NCI-H2196 (cell line): ENCODE measurements at regions not wholly inside any gene's neighbourhood (a gene's known extent, or its start where the extent isn't known, plus 50 kb on each side); places are given as distances from the start of the nearest gene placed in this dataset.
"Not testable (repeated sequence)": the region's sequence is repeated elsewhere in the genome, so short reads cannot be mapped to it uniquely, and the experiment has no call there.

Experiments
- DNase-seq: peaks from one replicate; lab custom pipeline; 2025; ENCODE audit not compliant: unreplicated experiment; lab: John Stamatoyannopoulos, UW

DNA sequence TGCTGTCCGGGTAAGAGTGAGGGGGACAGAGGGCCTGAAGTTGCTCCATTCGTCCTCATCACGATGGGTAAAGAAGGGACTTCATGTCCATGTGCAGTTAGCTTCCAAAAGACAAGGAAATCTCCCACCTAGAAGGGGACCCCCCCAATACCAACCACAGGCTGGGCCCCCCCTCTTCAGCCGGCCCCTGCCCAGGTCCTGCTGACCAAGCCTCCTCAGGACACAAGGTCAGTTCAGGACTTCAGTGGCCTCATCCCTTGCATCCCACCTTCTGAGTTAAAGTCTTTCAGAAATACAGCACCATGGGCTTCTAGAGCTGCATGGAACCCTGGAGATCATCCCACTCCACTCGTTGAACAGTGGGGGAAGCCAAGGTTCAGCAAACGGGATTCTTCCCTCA, 115.4 kb upstream of the ERG start:
- DNase-seq = no peak

DNA sequence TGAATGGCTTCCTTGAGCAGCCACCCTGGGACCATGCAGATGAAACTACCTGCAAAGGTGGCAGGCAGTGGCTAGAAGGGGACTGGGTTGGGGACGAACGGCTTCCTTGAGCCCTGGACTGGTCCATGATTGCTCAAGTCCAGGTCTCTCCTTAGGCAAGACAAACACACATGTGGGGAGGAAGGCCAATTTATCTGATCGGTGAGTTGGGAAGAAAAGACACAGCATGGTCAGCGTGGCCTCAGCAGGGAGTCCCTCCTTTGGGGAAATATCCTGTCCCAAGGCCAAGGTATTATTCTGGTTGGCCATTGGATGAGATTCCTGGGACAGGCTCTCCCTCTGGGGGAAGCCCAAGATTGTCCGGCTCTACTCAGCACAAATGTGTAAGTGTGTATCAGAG, 116.3 kb upstream of the ERG start:
- DNase-seq = no peak

DNA sequence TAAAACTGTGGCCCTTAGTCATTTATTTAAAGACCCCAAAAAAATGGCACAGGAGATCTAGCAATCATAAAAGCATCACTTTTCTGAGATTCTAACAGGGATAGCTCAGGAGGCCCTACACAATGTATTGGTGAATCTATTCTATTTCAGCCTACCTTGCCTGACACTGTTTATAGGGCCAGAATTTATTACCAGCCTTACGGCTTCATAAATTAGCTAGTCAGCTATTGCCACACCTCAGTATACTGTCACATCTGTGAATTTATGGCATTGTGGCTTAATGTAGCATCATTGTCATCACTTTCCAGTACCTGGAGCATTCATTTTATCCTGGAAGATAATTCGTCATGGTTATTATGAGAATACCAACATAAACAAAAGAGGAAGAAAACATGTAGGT, 121.2 kb upstream of the ERG start:
- DNase-seq = no peak

DNA sequence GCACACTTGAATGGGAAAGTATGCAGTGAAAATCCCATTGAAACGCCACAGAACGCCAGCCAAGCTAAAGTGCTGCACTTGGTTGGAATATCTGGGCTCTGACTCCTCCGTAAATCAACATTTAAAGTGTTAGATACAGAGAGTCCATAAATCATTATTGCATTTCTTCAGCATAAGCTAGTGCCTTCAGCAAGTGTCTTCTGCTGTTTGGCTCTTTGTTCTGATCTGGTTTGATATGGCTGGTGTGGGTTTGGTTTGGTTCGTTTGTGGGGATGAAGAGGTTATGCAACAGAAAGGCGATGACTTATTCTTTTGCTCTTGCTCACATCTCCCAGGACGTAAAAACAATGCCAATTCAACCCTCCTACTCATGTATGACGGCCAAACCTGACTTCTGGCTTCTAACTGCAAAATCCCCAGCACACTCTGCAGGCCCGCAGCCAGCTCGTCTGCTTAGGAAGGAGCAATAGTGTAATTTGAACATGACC, 121.8 kb upstream of the ERG start:
- no peak for DNase-seq

DNA sequence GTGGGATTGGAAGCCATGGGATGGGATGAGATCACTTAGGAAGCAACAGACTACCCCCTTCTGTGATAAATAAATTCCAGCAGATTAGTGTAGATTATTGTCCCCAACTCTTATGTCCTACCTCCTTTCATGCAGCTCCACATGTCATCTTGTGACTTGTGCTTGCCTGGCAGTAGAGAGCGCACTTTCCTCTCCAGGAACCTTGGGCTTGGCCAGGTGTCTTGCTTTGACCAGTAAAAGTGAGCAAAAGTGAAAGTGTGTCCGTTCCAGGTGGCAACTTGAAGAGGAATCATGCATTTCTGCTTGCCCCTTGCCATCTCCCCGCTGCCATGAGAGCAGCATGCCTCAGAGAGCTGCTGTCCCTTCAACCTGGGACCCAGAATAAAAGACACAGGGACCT, 122.9 kb upstream of the ERG start:
- no peak for DNase-seq

DNA sequence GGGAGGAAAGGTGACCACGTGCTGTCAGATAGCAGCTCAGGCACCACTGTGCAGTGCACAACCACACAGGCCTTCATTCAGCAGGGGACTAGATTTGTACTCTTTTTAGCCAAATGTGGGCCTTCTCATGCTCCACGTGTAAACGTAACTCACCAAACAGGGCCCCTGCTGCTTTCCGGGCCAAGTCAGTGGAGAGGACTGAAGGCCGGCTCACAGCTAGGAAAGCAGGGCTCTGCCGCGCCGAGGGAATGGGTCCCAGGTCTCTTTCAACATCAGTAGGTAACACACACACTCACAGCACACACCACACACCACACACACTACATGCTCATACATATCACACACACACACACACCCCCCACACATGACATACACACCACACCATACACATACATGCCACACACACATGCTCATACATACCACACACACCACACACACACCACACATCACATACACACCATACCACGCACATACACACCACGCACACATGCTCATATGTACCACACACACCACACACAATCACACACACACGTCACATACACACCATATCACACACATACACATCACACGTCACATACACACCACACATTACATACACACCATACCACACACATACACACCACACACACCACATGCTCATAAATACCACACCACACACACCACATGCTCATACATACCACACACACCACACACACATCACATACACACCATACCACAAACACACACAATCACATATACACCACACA, 124.0 kb upstream of the ERG start:
- DNase-seq = no peak

DNA sequence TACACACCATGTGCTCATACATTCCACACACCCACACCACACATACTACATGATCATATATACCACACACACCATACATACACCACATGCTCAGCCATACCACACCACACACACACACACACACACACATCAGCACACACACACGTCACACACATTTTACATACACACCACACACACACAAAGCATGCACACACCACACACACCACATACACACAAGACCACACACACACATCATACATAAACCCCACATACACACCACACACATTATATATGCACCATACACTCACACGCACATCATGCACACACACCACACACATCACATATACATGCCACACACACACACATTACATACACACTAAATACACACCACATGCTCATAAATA, 124.5 kb upstream of the ERG start:
- no peak for DNase-seq

DNA sequence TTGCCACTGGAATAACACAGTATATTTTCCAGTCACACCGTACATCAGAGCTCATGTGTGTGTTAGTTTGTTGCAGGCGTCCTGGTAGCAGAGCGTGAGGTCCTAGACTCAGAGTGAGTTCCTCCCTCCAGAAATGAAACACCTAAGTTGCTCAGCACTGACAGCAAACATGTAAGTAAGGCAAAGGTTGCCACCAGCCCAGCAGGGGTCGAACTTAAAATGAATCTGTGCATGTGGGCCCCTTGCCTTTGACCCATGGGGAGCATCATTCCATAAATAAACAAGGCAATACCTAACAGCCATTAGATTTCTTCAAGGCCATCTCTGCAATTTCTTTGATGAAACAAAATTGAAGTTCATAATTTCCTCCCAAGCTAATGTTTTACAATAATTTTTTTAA, 125.3 kb upstream of the ERG start:
- DNase-seq = no peak

DNA sequence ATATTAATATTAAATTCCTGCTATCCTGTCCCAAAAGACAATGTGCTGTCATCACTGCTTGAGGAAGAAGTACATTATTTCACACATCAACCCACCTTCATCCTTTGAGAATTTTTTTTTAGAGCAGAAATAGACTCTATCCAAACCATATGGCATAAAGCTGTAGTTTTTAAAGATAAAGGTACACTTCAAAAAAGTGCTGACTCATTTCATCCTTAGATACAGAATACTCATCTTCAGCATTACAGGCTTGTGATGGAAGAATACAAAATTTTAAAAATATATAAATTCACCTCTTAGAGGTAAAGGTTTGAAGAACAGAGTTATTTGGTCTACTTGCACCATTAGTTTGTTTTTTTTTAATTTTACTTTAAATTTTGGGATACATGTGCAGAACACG, 126.7 kb upstream of the ERG start:
- no peak for DNase-seq

DNA sequence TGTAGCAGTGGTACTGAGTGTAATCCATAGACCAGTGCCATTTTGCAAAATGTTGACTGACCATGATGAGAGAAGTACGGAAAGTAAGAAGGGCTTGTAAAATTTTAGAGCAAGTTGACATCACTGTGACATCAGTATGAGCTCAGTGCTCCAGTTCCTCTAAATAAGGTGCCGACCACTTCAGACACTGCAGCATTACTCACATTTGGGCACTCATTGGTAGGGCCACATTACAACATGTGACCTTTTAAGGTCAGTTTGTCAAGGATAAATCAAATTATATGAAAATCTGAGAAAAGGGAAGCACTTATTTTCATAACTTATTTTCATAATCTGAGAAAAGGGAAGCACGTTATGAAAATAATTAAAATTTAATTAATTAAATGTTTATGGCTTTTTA, 128.0 kb upstream of the ERG start:
- no peak for DNase-seq

DNA sequence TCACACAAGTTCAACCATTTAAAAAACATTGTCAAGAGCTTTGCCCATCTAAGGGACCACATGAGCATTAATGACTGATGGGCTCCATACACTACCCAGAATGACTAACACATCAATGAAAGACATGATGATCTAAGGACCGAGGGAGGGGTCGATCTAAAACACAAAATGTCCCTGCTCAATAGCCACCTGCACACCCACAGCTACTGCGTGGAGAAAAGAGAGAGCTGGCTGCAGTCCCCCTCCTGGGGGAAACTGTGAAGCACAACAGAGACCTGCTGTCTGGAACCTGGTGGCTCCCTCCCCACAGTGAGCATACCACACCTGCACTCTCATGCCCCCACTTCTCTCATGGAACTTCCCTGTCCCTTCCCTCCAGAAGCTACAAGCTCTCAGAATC, 130.1 kb upstream of the ERG start:
- no peak for DNase-seq

DNA sequence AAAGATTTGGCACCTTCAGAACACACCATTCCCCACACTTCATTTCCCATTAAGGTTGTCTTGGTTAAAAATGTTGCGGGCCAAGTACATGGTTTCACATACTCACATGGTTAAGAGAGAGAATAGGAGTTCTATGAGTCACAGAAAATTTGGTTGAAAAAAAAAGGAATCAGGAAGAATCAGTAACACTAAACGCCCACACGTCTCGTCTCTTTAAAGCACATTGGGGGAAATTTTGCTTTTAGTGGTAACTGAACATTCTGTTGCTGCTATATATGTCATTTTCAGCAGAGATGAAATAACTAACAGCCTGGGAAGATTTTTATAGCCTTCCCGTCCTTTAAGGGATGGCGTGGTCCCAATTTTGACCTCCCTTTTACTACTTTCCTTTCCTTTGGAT, 132.9 kb upstream of the ERG start:
- no peak for DNase-seq

DNA sequence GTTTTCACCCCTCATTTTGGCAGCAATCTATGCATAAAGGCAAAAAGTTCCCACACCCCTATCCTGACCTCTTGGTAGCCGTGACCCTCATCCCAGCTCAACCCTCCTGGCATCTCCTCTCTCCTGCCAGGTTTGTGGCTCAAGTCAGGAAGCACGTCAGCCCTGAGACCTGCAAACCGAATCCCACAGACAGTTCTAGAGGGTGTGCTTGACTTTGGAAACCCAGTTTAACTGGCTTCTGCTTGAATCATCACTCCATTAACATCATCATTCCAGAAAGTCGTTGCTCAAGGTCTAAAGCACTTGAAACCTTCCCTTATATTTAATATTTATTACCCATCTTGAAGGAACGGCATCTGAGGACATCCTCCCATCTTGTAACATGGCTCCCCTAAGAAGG, 133.4 kb upstream of the ERG start:
- DNase-seq = no peak

DNA sequence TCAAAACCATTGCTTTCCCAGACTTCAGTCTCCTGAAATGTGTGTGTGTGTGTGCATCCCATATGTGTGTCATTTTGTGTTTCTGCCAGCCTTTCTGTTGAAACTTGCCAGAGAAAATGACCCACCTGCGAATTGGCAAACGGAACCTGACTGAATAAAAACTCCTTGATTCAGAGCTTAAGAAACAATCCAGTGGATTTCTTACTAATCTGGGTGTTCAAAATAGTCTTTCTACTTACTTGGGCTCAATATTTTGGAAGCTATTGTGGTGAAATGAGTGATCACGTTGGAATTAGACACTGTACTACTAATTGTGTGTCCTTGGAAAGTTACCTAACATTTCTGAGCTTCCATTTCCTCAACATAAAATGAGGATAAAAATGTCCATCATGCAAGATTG, 138.9 kb upstream of the ERG start:
- no peak for DNase-seq

DNA sequence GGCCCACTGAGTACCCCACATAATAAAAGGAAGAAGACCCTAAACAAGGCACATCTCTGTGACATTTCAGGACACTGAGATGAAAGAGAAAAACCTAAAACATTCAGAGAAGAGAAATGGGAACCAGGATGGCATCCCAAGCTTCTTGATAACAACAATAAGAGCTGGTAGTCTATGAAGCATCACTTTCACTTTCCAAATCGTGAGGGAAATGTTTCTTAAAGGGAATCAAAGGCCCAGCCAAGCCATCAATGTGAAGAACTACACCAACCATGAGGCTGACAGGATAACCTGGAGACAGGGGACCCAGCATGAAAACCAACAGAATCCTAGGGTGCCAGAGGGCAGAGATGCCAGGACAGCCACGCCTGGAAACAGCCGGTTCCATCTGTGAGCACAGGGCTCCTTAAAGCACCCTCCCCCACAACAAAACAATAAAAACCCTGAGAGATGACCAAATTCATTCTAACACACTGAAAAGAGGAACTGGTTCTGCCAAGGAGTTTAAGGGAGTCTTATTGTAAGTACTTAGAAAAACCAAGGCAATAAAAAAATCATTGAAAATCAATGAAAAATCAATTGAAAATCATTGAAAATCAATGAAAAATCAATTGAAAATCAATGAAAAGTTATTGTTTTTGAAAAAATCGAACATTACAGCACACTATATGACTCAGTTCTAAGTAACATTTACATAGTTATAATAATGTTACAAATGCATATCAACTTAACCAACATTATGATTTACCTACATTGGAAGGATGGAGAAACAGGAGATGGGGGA, 141.5 kb upstream of the ERG start:
- DNase-seq = no peak

DNA sequence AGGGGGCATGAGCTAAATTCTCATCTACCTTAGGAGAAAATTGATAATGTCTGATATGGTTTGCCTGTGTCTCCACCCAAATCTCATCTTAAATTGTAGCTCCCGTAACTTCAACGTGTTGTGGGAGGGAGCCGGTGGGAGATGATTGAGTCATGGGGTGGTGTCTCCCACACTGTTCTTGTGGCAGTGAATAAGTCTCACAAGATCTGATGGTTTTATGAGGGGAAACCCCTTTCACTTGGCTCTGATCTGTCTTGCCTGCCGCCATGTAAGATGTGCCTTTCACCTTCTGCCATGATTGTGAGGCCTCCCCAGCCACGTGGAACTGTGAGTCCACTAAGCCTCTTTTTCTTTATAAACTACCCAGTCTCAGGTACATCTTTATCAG, 142.1 kb upstream of the ERG start:
- not testable (repeated sequence) for DNase-seq

DNA sequence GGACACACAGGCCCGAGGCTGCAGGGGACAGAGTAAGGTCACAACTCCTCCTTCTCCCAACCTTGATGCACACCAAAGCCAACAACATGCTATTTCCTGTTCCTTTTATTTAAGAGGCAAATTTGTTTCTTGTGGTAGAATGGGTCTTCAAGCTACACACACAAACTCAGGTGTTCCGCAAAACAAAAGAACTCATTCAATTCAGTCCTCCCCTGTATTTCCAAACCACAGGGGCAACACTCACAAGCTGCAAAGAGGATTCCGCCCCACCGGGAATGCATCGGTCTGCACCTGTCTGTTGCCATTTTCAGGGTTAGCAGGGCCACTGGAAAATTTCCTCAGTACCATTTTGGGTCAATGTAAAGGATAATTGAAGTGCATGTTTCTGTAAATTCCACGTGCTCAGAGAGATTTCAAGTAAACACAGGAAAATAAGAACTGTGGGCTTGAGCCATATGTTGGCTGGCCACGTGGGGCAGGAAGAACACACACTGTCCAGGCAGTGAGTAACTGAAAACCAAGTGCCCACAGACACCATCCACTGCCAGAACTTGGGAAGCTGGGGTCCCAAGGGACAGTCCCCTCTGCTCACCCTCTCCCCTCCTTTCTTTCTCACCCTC, 145.2 kb upstream of the ERG start:
- DNase-seq = no peak

DNA sequence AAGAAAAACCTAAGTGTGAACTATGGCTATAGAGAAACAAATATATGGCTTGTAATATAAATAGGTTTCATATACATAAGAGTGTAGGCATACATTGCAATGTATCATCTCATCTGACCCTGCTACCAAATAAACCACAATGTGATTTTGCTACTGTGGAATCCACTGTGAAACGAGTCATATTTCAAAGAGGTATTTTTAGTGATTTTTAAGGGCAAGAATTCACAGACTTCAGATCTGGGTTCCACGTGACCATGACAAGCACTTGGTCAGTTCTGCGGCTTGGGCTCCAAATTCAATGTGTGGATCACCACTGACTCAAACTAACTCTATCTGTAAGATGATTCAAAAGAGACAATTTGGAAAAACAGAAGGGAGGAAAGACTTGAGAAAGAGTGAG, 147.0 kb upstream of the ERG start:
- DNase-seq = no peak

DNA sequence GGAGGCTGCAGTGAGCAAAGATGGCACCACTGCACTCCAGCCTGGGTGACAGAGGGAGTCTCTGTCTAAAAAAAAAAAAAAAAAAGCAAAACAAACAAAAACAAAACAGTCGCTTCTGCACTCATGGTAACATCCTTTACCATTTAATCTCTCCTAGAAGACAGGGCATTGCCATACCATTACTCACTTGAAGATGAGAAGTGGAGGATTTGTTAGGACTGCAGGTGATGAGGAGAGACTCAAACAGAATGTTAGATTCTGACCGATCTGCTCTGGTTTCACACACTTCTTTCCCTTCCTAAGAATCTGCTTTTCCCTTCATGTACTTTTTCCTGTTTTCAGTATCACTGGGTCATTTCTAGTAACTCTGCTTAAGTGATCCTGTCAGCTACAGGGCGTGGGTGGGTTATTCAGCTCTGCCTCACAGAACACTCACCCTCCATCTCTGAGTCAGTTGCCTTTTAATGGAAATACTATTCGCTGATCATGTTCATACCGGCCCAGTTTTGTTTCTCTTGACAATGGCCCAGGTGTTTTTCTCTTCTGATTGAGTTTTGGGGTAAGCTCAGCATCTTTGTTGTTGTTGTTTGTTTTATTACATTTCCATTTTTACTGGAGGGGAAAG, 148.0 kb upstream of the ERG start:
- DNase-seq = no peak

DNA sequence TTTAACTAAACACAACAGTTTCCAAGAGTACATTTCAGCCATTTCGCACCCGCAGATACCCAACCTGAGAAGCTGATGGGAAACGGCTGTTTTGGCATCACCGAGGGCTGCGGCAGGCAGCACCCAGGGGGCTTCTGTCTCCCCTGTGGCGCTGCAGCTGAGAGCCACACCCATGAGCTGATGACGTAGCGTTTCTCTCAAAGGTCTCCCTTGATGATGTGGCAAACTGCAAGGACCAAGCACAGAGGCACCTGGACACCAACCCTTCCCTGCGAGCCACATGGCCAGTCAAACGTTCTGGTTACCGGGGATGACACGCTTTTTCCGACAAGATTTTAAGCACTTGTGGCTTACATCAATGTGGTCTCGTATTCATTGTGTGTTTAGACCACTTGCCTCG, 150.8 kb upstream of the ERG start:
- DNase-seq = no peak

DNA sequence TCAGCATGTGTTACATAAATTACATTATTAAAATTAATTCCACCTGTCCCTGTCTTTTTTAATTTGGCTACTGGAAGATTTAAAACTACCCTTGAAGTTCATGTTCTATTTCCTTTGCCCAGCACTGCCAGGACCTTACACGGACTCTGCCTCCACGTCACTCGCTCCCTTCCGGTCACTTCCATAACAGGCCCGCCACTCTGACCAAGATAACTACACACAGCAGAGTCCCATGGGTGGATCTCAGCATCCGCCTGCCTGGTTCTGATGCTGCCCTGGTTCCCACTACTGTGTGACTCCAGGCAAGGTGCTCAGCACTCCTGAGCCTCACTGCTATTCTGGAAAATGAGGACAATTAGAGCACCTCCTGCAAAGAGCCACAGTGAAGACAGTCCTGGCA, 153.3 kb upstream of the ERG start:
- DNase-seq = no peak

DNA sequence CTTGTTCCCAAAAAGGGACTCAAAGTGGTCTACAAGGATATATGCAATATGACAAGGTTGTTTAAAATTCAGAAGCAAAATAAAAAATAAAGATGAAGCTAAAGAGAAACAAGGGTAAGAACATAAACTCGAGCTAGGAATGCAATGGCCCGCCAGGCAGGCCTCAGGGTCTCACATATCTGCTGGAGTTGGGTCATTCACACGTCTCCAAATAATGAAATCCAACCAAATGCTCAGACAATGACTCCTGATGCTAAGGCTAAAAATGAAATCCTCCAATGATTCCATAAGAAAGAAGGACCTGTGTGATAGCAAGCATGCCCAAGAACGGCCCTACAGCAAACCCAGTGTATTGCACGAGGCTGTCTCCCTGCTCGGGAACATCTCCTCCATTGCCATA, 153.3 kb upstream of the ETS2 start:
- no peak for DNase-seq
